K562 (cell line): ENCODE measurements at regions not wholly inside any gene's neighbourhood (a gene's known extent, or its start where the extent isn't known, plus 50 kb on each side); places are given as distances from the start of the nearest gene placed in this dataset.

ENCODE experiments used
- ARID3A ChIP-seq: IDR thresholded peaks from 2 replicates; pipeline ENCODE4 v1.6.1; 2012; ENCODE audit warnings: low read depth, low read length, improper control_type of control experiment, borderline replicate concordance
- BRF2 ChIP-seq: IDR thresholded peaks from 3 replicates; pipeline ENCODE4 v1.6.1; 2011; ENCODE audit warnings: borderline replicate concordance, mild to moderate bottlenecking; ENCODE audit not compliant: insufficient read length, insufficient read depth
- CSDE1 ChIP-seq, 2 experiments: fragments of 450-650 bp; IDR thresholded peaks; 2 replicates each; pipeline ENCODE4 v1.6.1; 2016; ENCODE audit warnings: mild to moderate bottlenecking in 1 of 2
- EP400 ChIP-seq: fragments of 450-650 bp; IDR thresholded peaks from 2 replicates; pipeline ENCODE4 v1.6.1; 2017; ENCODE audit warnings: antibody characterized with exemption, mild to moderate bottlenecking, moderate library complexity
- FOXA3 ChIP-seq, 2 experiments: fragments of 450-650 bp in 1 of 2; sonication (generic) in 1 of 2; formaldehyde crosslinking; IDR thresholded peaks in 1 of 2; conservative IDR thresholded peaks in 1 of 2; 2 replicates each; pipeline versions ENCODE4 v1.4.0 to v1.8.0; 2020 to 2022; ENCODE audit warnings: mild to moderate bottlenecking in 2 of 2, missing genetic modification reagents in 1 of 2
- HEY1 ChIP-seq: fragments of 250-450 bp; sonication (Bioruptor Pico); IDR thresholded peaks from 2 replicates; pipeline ENCODE4 v1.5.0; 2020; ENCODE audit warnings: mild to moderate bottlenecking, moderate library complexity, borderline replicate concordance
- MCM3 ChIP-seq: fragments of 450-650 bp; IDR thresholded peaks from 2 replicates; pipeline ENCODE4 v1.6.1; 2016
- NR4A1 ChIP-seq, 2 experiments: fragments of 250-450 bp in 1 of 2; fragments of 450-650 bp in 1 of 2; sonication (Bioruptor Pico) in 1 of 2; IDR thresholded peaks; 2 replicates each; pipeline versions ENCODE4 v1.4.0 to v1.6.1; 2016 to 2020; ENCODE audit warnings: mild to moderate bottlenecking in 2 of 2, missing compliant biosample characterization in 1 of 2, missing genetic modification characterization in 1 of 2, moderate library complexity in 1 of 2
- RAD21 ChIP-seq, 2 experiments: fragments of 250-450 bp in 1 of 2; fragments of 450-650 bp in 1 of 2; sonication (Bioruptor Pico) in 1 of 2; formaldehyde crosslinking in 1 of 2; IDR thresholded peaks in 1 of 2; conservative IDR thresholded peaks in 1 of 2; 2 replicates each; pipeline versions ENCODE4 v1.4.0 to v1.8.0; 2020 to 2022; ENCODE audit warnings: mild to moderate bottlenecking in 2 of 2, moderate library complexity in 1 of 2
- SIN3A ChIP-seq, 2 experiments: fragments of 150-350 bp in 1 of 2; IDR thresholded peaks; 2 replicates each; pipeline ENCODE4 v1.6.1; 2011 to 2016; ENCODE audit warnings: borderline replicate concordance in 2 of 2, low read depth in 2 of 2, low read length in 2 of 2, mild to moderate bottlenecking in 2 of 2, moderate library complexity in 2 of 2; ENCODE audit not compliant: control insufficient read depth in 1 of 2
- SNAPC5 ChIP-seq: fragments of 250-450 bp; sonication (Bioruptor Pico); IDR thresholded peaks from 2 replicates; pipeline ENCODE4 v1.8.0; 2021; ENCODE audit warnings: moderate library complexity, mild to moderate bottlenecking, inconsistent platforms
- SRSF9 ChIP-seq: fragments of 200-400 bp; formaldehyde crosslinking; IDR thresholded peaks from 2 replicates; pipeline ENCODE4 v1.6.1; 2017; ENCODE audit warnings: low read depth, low read length, borderline replicate concordance
- TRIM25 ChIP-seq: fragments of 450-650 bp; IDR thresholded peaks from 2 replicates; pipeline ENCODE4 v1.7.0; 2016; ENCODE audit warnings: borderline replicate concordance
- ZBTB9 ChIP-seq: fragments of 450-650 bp; formaldehyde crosslinking; IDR thresholded peaks from 2 replicates; pipeline ENCODE4 v1.4.0; 2020; ENCODE audit warnings: mild to moderate bottlenecking, moderate library complexity
- ZFP30 ChIP-seq: fragments of 250-450 bp; sonication (Bioruptor Pico); IDR thresholded peaks from 2 replicates; pipeline ENCODE4 v1.8.0; 2022; ENCODE audit warnings: moderate library complexity, mild to moderate bottlenecking, inconsistent platforms, borderline replicate concordance
- ZKSCAN3 ChIP-seq: fragments of 250-450 bp; sonication (Bioruptor Pico); IDR thresholded peaks from 2 replicates; pipeline ENCODE4 v1.4.0; 2020
- ZNF174 ChIP-seq: fragments of 250-450 bp; sonication (Bioruptor Pico); IDR thresholded peaks from 2 replicates; pipeline ENCODE4 v1.4.0; 2020; ENCODE audit warnings: mild to moderate bottlenecking
- ZNF232 ChIP-seq: sonication (generic); formaldehyde crosslinking; IDR thresholded peaks from 2 replicates; pipeline ENCODE4 v1.8.0; 2022; ENCODE audit warnings: mild to moderate bottlenecking, missing genetic modification reagents
- ZNF445 ChIP-seq: fragments of 250-450 bp; sonication (Bioruptor Pico); IDR thresholded peaks from 2 replicates; pipeline ENCODE4 v1.4.0; 2020; ENCODE audit warnings: low read depth, mild to moderate bottlenecking, moderate library complexity
- ZNF589 ChIP-seq: fragments of 200-800 bp; sonication (Bioruptor generic); IDR thresholded peaks from 2 replicates; pipeline ENCODE4 v1.6.1; 2016; ENCODE audit warnings: low read depth, missing genetic modification characterization, missing compliant biosample characterization
- ZNF79 ChIP-seq: fragments of 250-450 bp; sonication (Bioruptor Pico); IDR thresholded peaks from 2 replicates; pipeline ENCODE4 v1.4.0; 2020; ENCODE audit warnings: low read depth, mild to moderate bottlenecking, moderate library complexity

GRCh38 chr2:11967946-11968465 is 221.6 kb downstream of the LPIN1 start (continued):
- TF ChIP-seq NR4A1 (CRISPR knock-in tag; IDR thresholded peaks at IDR 0.05) (peak; percentile 97), NR4A1 (tag; IDR thresholded peaks at IDR 0.05) (peak; percentile 94), ZNF79 (CRISPR knock-in tag) (no peak), MCM3 (no peak), ARID3A (no peak), ZNF174 (CRISPR knock-in tag) (no peak), HEY1 (CRISPR knock-in tag) (peak; percentile 95; the same call in 1 of the 2 replicates), EP400 (peak; percentile 66), SIN3A (IDR thresholded peaks at IDR 0.05; ENCODE audit: borderline replicate concordance in 2 of 2, control insufficient read depth in 1 of 2, low read depth in 2 of 2, low read length in 2 of 2) (no peak), SRSF9 (no peak), ZFP30 (no peak), ZKSCAN3 (CRISPR knock-in tag) (no peak), SNAPC5 (CRISPR knock-in tag) (no peak), BRF2 (no peak), ZBTB9 (CRISPR knock-in tag) (peak; percentile 84; the same call in 1 of the 2 replicates), ZNF589 (CRISPR knock-in tag) (peak; percentile 98), TRIM25 (no peak), RAD21 (CRISPR knock-in tag; conservative IDR thresholded peaks at IDR 0.05 in 1 of 2, IDR thresholded peaks at IDR 0.05 in 1 of 2) (peak; percentile 44 to 55), ZNF232 (CRISPR knock-in tag) (no peak), FOXA3 (CRISPR knock-in tag; conservative IDR thresholded peaks at IDR 0.05 in 1 of 2, IDR thresholded peaks at IDR 0.05 in 1 of 2) (no peak), ZNF445 (CRISPR knock-in tag) (peak; percentile 92), CSDE1 (IDR thresholded peaks at IDR 0.05) (no peak)
